ENCODE measurements at regions not wholly inside any gene's neighbourhood (a gene's known extent, or its start where the extent isn't known, plus 50 kb on each side); places are given as distances from the start of the nearest gene placed in this dataset.

- ChIA-PET CTCF (no interaction called here), POLR2A (no interaction called here)
- Histone ChIP-seq H3K27me3 (ENCODE audit: control insufficient read depth, insufficient read depth, low read length) (no peaks in the 10 kb centered on the region), H3K9me3 (ENCODE audit: control insufficient read depth, insufficient read depth, low read depth, low read length) (no peaks in the 10 kb centered on the region), H3K4me3 (ENCODE audit: low read depth in 2 of 2, low read length in 2 of 2) (no peak overlapping the region), H3K36me3 (ENCODE audit: control insufficient read depth, insufficient read depth, low read length) (no peaks in the 10 kb centered on the region), H3K27ac (ENCODE audit: low read length) (no peak overlapping the region), H3K4me1 (ENCODE audit: control insufficient read depth, insufficient read depth, low read length) (no peaks in the 10 kb centered on the region)
- DNase-seq (ENCODE audit: low read depth, low spot score) (no peak), ATAC-seq (peak; percentile 38; the same call in 1 of the 2 replicates)
- no TSS peak for BruUV-seq (replicated peaks)
- in situ Hi-C loops (cut with HindIII; ENCODE audit: low pct_unique_long_range_greater_than_20kb, low sequenced_read_pairs), result no loop called here
- TF ChIP-seq REST (IDR thresholded peaks at IDR 0.05; ENCODE audit: insufficient read depth in 1 of 2, low read depth in 2 of 2, low read length in 1 of 2), result no peak
- TF ChIP-seq CTCF (IDR thresholded peaks at IDR 0.05), result no peak
- TF ChIP-seq TCF7L2 (IDR thresholded peaks at IDR 0.05; ENCODE audit: low read depth, low read length), result no peak
- TF ChIP-seq POLR2AphosphoS5 (IDR thresholded peaks at IDR 0.05; ENCODE audit: low read depth, low read length), result no peak
- no peak for TF ChIP-seq SIN3A (IDR thresholded peaks at IDR 0.05; ENCODE audit: borderline replicate concordance, insufficient read depth, low read depth, low read length)
- intact Hi-C loops (cut with micrococcal nuclease; ENCODE audit: unreplicated experiment), result no loop called here
Observed at GRCh38 chr15:69747193-69747592, 294.6 kb downstream of the RPLP1 start.

GRCh38 chr15:69748131-69748530, 295.5 kb downstream of the RPLP1 start:
- ATAC-seq, result no peak
- POLR2A ChIA-PET, result no interaction called here
- in situ Hi-C loops (cut with HindIII; ENCODE audit: low pct_unique_long_range_greater_than_20kb, low sequenced_read_pairs) (no loop called here), intact Hi-C loops (cut with micrococcal nuclease; ENCODE audit: unreplicated experiment) (no loop called here)
- no peaks in the 10 kb centered on the region for H3K4me1 ChIP-seq (ENCODE audit: control insufficient read depth, insufficient read depth, low read length)
- CTCF ChIA-PET, result interaction anchor here (0.8 kb wide), 1 partner anchor 270 kb away, joined by 3 read pairs; no protein-coding TSS in a partner anchor
- no peak for DNase-seq (ENCODE audit: low read depth, low spot score)
- no peak overlapping the region for H3K4me3 ChIP-seq (ENCODE audit: low read depth in 2 of 2, low read length in 2 of 2)
- no peak overlapping the region for H3K27ac ChIP-seq (ENCODE audit: low read length)
- no peaks in the 10 kb centered on the region for H3K36me3 ChIP-seq (ENCODE audit: control insufficient read depth, insufficient read depth, low read length)
- no peaks in the 10 kb centered on the region for H3K27me3 ChIP-seq (ENCODE audit: control insufficient read depth, insufficient read depth, low read length)
- peaks cover 2% of the 10 kb centered on the region; the same call in 1 of the 2 replicates for H3K9me3 ChIP-seq (ENCODE audit: control insufficient read depth, insufficient read depth, low read depth, low read length)
- TF ChIP-seq CTCF (IDR thresholded peaks at IDR 0.05) (no peak), POLR2AphosphoS5 (IDR thresholded peaks at IDR 0.05; ENCODE audit: low read depth, low read length) (no peak), TCF7L2 (IDR thresholded peaks at IDR 0.05; ENCODE audit: low read depth, low read length) (no peak), SIN3A (IDR thresholded peaks at IDR 0.05; ENCODE audit: borderline replicate concordance, insufficient read depth, low read depth, low read length) (no peak), REST (IDR thresholded peaks at IDR 0.05; ENCODE audit: insufficient read depth in 1 of 2, low read depth in 2 of 2, low read length in 1 of 2) (no peak)
- no TSS peak for BruUV-seq (replicated peaks)
